Lower leg skin (tissue), 3 donors: ENCODE measurements at regions not wholly inside any gene's neighbourhood (a gene's known extent, or its start where the extent isn't known, plus 50 kb on each side); places are given as distances from the start of the nearest gene placed in this dataset.

Experiments used
- CTCF ChIP-seq, 3 donors: fragments of 450-650 bp; IDR thresholded peaks; one replicate each; pipeline ENCODE4 v1.5.1; 2016; ENCODE audit warnings: antibody characterized with exemption in 3 of 3, mild to moderate bottlenecking in 3 of 3, moderate library complexity in 2 of 3
- POLR2A ChIP-seq, 2 donors: fragments of 450-650 bp; IDR thresholded peaks; one replicate each; pipeline ENCODE4 v1.6.1; 2016 to 2017; ENCODE audit warnings: antibody characterized with exemption in 2 of 2, mild to moderate bottlenecking in 1 of 2, moderate library complexity in 1 of 2

GRCh38 chr14:58752771-58753201 is 115.0 kb downstream of the DACT1 start:
- TF ChIP-seq CTCF (IDR thresholded peaks at IDR 0.05) (no peak), POLR2A (IDR thresholded peaks at IDR 0.05) (no peak)
